Gastroesophageal sphincter (tissue), 3 donors: ENCODE measurements at regions not wholly inside any gene's neighbourhood (a gene's known extent, or its start where the extent isn't known, plus 50 kb on each side); places are given as distances from the start of the nearest gene placed in this dataset.

ENCODE experiments used
- EP300 ChIP-seq: sonication (generic); formaldehyde crosslinking; IDR thresholded peaks from one replicate; pipeline ENCODE4 v1.6.1; 2017; ENCODE audit warnings: antibody characterized with exemption, mild to moderate bottlenecking
- POLR2AphosphoS5 ChIP-seq: sonication (generic); formaldehyde crosslinking; IDR thresholded peaks from one replicate; pipeline ENCODE4 v1.6.1; 2017; ENCODE audit warnings: antibody characterized with exemption
- TF ChIP-seq, protein P1 (sequence below), 4 experiments: fragments of 200-600 bp in 2 of 4; fragments of 450-650 bp in 2 of 4; sonication (generic) in 1 of 4; IDR thresholded peaks; one replicate each; pipeline ENCODE4 v1.5.1; 2017 to 2019; ENCODE audit warnings: antibody characterized with exemption in 4 of 4, mild to moderate bottlenecking in 2 of 4, moderate library complexity in 2 of 4

- TF ChIP-seq EP300 (no peak), POLR2AphosphoS5 (no peak)
- TF ChIP-seq, protein P1, sequence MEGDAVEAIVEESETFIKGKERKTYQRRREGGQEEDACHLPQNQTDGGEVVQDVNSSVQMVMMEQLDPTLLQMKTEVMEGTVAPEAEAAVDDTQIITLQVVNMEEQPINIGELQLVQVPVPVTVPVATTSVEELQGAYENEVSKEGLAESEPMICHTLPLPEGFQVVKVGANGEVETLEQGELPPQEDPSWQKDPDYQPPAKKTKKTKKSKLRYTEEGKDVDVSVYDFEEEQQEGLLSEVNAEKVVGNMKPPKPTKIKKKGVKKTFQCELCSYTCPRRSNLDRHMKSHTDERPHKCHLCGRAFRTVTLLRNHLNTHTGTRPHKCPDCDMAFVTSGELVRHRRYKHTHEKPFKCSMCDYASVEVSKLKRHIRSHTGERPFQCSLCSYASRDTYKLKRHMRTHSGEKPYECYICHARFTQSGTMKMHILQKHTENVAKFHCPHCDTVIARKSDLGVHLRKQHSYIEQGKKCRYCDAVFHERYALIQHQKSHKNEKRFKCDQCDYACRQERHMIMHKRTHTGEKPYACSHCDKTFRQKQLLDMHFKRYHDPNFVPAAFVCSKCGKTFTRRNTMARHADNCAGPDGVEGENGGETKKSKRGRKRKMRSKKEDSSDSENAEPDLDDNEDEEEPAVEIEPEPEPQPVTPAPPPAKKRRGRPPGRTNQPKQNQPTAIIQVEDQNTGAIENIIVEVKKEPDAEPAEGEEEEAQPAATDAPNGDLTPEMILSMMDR (IDR thresholded peaks at IDR 0.05) = no peak
Measured at GRCh38 chr5:62707563-62707962, 128.9 kb downstream of the LRRC70 start.
